IPS-NIHi7 (cell line): ENCODE measurements at regions not wholly inside any gene's neighbourhood (a gene's known extent, or its start where the extent isn't known, plus 50 kb on each side); places are given as distances from the start of the nearest gene placed in this dataset.
"Not testable (repeated sequence)": the region's sequence is repeated elsewhere in the genome, so short reads cannot be mapped to it uniquely, and the experiment has no call there.

ENCODE experiments used
- DNase-seq: peaks from one replicate; pipeline ENCODE4 v3.0.0; 2012; ENCODE audit warnings: mixed read lengths; ENCODE audit errors: extremely low spot score

DNA sequence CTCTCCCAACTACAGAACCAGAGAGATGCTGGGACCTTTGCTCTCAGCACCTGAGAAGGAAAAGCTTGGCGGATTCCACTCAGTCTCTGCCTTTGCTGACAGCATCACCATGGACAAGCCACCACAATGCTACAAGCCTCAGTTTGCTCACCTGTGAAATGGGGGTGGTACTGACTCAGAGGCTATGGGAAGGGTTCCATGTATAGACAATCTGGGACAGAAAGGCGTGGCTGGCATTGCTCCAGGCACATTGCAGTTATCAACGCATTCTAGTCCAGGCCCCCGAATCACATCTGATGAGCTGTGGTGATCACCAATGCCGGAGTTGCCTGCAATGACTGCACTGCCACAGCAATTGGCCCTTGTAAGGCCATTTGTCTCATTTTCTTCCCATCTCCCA lies 72.6 kb downstream of the ISX start:
- no peak for DNase-seq

DNA sequence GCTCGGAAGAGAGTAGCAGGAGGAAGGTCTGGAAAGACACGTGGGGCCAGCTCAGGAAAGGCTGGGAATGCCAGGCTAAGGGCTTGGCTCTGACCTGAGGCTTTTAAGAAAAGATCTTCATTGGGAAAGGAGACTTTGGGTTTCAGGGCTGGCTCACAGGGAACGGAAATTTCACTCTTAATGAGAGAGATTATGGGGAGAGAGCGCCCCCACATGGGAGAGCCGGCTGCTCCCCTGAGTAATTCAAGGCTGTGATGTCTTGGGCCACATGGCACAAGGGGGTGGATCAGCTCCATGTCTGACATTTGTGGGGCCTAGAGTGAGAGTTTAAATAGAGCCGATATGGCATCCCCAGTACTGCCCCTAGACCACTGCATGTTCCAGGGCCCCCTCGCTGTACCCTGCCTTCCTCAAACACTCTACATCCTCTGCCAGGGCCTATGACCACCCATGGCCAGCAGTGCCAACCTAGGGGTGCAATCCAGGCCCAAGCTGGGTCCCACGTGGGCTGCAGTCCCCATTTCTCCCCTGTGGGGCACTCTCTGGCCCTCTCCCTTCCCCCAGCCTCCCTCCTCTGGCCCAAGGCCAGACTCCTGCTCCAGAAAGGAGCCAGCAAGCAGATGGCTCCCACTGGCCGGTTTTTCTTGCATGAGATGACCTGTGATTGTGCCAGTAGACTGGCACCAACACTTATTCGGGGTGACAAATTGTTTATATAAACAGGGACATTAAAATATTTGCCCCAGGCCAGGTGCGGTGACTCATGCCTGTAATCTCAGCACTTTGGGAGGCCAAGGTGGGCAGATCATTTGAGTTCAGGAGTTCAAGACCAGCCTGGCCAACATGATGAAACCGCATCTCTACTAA lies 75.2 kb downstream of the ISX start:
- peak; percentile 78 for DNase-seq

DNA sequence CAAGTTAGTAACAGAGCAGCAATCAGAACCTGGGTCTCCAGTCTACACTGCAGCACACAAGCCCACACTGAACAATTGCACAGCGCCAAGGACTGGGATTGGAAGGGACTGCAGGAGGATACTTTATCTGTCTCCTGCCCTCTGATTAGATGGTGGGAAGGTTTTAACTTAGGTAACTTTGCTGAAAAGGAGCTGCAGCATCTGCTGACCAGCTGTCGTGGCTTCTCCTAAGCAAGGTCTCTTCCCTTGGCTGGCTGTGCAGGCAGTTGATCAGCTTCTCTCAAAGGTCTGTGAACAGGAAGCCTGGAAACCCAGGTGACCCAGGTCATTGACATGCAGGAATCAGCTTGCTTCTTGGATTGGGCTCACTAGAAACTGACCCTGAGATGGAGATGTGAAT lies 82.4 kb downstream of the ISX start:
- DNase-seq = no peak

DNA sequence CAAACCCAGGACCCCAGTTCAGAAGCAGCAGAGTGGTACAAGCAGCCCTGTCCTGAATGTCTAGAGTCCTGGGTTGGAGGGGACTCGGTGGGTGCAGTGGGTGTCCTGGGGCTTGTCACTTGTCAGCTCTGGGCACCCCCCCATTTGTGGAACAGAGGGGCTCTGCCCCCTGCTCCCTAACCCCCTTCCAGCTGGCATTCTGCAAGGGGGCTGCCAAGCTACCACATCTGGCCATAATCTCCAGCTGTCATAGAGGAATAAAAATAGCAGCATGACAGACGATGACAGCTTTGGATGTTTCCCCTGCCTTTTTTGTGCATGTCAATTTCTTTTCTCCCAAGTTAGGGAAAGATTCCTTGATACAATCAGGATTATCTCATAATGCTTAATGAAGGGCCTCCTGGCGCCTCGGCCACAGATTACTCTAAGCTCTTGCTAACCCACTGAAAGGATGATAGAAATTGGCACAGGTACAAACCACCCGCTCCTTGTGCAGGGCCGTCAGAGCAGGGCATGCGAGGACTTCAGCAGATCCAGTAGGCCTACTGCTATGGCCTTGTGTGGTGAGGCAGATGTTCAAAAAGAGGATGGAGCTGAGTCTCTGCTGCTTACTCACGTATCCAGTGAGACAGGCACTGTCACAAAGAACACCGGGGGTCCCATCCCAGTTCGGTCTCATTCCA lies 83.0 kb downstream of the ISX start:
- no peak for DNase-seq

DNA sequence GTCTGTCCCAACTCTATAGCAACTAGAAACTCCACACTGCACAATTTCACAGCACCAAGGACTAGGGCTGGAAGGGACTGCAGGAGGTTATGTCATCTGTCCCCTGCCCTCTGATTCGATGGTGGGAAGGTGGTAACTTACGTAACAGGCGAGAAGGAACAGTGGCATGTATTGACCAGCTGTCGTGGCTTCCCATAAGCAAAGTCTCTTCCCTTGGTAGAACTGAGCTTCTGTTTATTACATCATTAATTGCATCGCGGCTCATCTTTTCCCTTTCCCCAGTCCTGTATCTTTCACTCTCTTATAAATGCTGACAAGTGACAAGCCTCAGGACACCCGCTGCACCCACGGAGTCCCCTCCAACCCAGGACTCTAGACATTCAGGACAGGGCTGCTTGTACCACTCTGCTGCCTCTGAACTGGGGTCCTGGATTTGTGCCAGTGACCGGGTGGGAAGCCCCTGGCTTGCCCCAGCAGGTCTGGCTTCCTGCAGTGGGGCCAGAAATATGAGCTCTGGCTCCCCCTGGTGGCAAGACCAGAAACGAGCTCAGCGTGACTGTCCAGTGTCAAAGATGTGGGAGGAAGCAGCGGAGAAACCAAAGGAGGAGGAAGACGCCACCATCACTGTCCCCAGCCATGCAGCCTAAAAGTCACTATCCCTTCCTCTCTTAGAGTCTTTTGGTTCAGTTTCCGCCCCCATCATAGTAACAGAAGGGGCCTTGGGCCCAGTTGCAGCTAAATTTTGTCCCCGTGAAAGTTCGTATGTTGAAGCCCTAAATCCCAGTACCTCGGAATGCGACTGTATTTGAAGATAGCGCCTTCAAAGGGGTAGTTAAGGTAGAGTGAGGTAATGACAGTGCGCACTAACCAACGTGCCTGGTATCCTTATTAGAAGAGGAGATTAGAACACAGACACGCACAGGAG lies 84.5 kb downstream of the ISX start:
- DNase-seq = peak; percentile 69

DNA sequence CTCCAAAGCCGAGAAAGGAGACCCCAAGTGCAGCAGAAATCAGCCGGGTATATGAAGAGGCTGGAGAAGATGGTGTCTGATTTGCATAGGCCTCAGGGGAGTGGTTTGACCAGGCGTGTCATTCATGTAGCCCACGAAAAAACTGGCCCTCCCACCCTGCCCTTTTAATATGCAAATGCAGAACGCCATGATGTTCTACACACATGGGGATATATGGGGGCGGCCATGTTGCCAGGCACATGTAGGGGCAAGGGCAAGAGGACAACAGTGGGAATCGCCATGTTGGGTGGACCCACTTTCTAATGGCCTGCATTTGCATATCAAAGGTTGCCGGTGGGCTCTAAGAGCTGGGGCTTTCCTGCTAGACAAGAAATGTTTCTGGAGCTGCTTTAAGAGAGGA lies 86.4 kb downstream of the ISX start:
- DNase-seq = no peak

DNA sequence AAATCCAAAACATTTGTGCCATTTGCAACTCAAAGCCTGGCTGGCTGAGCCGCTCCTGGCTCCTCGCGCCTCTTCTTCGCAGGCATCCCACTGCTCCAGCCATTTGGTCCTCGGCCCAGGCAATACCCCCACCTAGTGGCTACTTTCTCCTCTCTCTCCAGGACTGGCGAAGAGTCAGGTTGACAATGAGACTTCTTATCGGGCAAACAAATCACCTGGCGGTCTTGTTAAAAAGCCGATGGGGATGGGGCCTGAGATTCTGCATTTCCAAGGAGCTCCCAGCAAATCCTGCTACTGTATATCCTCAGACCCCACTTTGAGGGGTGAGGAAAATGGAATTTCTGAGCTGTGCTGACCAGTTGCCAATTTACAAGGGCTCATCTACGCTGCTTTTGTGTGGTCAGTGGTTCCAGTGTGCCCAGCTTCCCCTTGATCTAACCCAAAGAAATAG lies 89.0 kb downstream of the ISX start:
- DNase-seq = peak; percentile 90

DNA sequence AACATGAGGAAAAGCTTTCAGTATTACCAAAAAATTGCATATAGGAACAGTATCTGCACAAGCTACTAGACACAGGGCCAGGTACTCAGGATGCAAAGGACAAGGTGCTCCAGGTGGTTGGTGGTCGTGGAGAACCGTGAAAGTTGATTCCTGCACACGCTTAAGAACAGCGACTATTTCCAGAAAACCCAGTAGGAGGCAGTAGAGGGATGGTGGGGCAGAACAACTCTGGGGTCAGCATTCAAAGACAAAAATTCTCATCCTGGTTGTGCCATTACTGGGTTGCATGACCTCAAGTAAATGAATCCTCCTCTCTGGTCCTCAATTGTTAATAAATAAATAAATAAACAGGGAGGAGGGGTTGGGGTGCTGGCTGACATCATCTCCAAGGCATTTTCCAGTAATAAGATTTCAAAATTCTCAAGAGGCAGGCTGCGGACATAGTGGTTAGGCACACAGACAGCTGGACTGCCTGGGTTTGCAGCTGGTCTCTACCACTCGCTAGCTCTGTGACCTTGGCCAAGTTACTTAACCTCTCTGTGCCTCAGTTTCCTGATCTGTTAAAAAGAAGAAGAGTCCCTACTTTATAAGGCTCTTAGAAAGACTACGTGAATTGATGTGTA lies 89.6 kb downstream of the ISX start:
- DNase-seq = no peak

DNA sequence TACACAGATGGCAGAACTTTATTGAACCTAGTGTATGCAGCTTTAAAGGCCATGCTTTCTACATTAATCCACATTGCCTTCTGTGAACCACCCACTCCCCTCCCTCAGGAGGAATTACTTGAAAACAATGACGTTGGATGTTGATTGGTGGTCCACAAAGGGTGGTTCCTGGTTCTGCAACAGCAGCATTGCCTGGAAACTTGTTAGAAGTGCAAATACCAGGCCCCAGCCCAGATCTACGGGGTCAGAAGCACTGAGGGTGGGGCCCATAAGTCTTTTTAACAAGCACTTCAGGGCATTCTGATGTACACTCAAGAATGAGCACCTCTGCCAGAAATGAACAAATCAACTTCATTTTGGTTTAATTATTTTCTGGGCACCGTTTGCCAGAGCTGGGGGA lies 91.0 kb downstream of the ISX start:
- DNase-seq = no peak

DNA sequence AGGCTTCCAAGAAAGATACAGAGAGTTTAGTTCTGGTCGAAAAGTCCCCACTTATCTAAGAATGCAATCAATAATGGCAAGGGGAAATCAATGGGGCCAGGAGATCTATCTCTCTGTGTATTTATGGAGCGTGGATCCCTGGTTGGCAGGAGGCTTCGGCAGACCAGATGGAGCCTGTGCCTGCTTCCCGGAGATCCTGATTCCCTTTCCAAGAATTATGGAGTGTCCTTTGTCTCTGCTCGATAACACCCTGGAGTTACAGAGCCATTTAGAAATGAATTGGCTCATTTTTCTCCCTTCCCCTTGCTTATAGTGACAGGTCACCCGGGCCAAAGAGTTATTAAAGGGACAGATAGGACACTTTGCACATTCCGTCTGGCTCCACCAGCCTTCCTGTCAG lies 92.4 kb downstream of the ISX start:
- no peak for DNase-seq

DNA sequence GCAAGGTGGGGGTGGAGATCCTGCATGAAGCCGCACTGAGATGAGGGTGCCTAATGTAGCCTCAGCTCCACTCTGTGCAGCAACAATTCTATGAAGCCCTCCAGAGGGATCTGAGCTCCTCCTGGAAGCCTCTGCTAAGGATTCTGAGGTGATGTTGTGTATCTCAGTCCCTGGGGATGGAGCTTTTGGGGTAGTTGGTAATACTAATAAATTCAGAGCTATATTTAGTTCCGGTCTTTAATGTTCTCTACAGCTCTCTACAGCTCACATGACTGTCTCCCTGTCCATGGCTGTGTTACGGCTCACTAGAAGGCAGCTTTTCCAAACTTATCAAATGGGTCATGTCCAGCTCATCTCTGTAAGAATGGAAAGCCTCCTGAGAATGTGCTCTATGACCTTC lies 93.4 kb downstream of the ISX start:
- DNase-seq = no peak

DNA sequence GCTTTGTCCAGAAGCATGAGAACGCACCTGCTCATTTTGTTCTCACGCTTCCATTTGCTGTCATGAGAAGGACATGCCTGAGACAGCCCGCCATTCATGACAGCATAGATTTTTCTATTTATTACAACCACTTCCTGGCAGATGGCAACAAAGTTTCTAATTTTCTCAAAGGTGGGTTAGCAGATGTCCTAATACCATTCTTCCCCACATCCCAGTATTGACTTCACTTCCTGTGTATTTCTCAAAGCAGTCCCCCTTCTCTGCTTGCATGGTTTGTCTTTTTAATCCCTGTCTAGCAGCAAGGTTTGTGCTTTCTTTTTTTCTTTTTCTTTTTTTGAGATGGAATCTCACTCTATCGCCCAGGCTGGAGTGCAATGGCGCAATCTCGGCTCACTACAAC lies 94.3 kb downstream of the ISX start:
- DNase-seq = no peak

DNA sequence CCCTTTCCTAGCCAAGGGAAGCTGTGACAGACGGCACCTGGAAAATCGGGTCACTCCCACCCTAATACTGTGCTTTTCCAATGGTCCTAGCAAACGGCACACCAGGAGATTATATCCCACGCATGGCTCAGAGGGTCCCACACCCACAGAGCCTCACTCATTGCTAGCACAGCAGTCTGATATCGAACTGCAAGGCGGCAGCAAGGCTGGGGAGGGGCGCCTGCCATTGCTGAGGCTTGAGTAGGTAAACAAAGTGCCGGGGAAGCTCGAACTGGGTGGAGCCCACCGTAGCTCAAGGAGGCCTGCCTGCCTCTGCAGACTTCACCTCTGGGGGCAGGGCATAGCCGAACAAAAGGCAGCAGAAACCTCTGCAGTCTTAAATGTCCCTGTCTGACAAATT lies 91.4 kb upstream of the HMGXB4 start:
- DNase-seq = not testable (repeated sequence)

DNA sequence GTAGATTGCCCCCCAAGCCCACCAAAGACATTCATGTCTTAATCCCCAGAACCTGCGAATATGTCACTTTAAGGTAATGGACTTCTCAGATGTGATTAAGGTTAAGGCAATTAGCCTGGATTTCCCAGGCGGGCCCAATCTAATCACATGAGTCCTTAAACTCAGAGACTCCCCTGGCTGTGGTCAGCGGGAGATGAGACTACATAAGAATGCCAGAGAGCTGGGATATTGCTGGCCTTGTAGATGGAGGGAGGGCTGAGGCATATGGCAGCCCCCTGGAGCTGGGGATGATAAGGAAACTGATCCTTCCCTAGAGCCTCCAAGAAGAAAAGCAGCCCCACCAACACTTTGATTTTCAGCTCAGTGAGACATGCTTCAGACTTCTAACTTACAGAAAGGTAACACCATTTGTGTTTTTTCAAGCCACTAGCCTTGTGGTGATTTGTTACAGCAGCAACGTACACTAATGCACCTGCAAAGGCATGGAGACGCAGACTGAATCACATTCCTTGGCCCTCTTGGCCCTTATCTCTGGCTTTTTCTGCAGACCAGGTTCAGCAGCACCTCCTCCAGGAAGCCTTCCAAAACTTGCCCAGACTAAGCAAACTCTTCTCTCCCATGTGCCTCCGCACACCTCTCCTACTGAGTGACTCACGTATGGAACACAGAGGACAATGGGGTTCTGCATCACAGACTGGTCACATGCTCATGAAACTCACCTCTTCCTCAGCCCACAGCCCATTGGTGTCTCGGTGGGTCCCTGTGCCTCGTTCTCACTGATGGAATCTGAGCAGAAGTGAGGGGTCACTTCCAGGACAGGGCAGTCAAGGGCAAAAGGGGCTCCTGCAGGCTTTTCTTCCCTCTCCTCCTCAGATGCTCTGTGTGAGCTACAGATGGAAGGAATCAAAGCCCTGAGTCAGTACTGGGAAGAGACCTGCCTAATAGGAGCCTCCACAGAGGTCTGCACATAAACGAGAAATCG lies 86.3 kb upstream of the HMGXB4 start:
- DNase-seq = no peak

DNA sequence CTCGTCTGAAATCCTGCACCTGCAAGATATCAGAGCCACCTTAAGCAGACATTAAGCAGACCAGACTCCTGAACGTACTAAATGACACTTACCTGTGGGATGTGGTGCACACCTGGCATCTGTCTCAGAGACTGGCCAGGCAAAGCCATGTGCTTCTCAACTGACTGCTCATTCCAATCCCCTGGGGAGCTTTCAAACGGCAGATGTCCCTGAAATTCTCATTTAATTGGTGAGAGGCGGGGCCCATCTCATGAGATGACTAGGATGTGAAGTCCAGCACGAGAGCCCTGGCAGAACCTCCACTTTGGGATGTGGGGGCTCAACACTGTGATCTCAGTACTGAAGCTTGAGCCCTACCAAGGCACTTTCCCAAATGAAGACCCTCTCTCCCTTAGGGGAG lies 84.9 kb upstream of the HMGXB4 start:
- DNase-seq = no peak

DNA sequence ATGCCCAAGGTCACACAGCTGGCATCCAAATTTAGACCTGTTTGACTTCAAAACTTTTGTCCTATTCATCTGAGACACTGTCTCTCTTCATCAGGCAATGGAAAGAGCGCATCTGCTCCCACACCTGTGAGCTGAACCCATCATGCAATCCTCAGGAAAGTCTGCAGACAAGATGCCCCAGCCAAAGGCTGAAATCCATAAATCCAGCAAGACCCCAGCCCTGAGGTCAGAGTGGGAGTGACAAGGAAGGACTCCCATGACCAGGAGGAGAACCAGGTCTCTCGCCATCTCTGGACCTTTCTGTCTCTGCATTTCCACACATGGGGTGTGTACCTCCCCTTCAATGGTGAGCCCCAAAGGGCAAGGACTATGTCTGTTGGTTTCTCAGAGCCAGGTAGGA lies 83.6 kb upstream of the HMGXB4 start:
- no peak for DNase-seq

DNA sequence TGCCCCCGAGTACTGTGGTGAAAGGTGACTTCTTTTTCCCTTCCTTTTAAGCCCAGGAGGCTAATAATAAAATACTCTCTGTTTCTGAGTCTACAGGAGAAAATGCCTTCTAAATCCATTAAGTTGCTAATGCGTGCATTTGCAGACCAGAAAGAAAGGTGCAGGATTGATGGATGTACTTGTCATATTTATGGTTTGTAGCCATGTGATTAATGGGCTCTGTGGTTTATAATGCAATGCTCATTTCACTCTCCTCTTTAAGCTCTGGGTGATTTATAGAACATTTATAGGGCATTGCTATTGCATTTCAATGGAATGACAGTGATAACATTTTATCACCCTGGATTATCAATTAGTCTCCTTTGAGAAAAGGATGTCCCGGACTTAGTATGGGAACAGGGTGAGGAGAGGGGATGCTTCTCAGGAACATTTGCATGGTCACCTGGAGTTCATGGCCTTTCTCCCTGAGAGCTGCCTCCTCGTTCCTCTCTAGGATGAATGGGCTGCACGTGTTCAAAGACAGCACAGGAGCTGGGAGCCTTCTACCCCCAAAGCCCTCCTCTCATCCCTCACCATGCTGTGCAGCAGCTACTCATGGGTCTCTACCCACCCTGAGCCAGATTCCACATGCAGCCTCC lies 82.8 kb upstream of the HMGXB4 start:
- no peak for DNase-seq

DNA sequence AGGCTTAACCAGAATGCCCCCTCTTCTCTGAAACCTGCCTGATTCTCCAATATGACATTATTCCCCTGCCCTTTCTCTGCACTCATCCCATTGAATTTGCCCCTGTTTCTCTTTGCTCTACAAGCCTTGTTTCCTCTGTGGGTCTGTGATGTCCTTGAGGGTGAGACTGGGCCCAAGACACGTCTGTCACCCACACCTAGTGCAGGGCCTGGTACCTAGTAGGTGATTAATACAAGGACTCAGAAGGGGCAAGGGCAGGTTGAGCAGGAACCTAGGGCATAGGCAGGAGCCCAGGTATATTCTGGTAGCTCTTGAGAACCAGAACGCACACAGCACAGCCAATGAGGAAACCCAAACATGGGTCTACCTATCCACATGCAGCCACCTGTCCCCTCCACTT lies 81.9 kb upstream of the HMGXB4 start:
- no peak for DNase-seq

DNA sequence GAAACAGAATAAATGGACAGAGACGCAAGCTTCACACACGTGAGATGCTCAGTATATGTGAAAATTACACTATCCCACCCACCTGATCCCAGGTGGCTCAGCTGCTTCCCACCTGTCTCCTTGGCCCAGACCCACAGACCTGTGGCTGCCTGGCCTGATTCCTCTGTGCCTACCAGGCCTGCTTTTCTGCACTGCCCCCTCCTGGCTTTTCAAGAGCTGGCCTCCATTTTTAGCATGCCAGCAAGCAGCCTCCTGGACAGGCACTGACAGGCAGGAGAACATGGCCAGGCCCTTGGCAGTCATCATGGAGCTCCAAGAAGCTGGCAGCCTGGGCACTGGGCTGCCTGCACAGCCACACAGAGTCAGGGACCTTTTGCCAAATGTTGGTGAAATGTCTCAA lies 79.5 kb upstream of the HMGXB4 start:
- peak; percentile 74 for DNase-seq

DNA sequence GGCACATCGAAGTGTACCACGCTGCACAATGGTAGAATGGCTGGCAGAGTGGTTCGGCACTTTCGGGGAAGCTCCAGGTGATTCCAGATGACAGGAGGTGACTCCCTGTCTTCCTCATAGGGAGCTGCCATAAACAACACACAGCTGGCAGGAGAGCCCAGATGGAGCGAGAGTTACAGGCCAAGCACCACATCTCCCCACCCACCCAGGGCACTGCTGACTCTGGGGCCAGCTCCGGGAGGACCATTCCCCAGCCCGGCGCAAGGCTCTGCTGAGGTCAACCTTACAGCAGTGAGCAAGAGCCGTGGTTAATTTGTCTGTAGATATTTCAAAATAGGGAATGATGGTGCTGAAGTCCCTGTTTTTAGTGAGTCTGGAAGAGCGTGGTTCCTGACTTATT lies 78.8 kb upstream of the HMGXB4 start:
- DNase-seq = no peak
